GM12878 (cell line): ENCODE measurements at regions not wholly inside any gene's neighbourhood (a gene's known extent, or its start where the extent isn't known, plus 50 kb on each side); places are given as distances from the start of the nearest gene placed in this dataset.

ENCODE experiments used
- ATAC-seq: fragments of 200-7000 bp; cut with Tn5 transposase; 3 replicates; pipeline ENCODE4 v1.9.1; 2020; ENCODE audit warnings: mild to moderate bottlenecking, moderate library complexity
- BruUV-seq: library from RNA; stranded (reverse); fragments of 400-500 nt; replicated peaks from 2 replicates; lab custom pipeline; 2021; lab: Mats Ljungman, UMichigan
- CTCF ChIA-PET: fragments of 300-600 bp; sonication (Branson Sonifier 250); formaldehyde crosslinking; extraction: SDS; loops from one replicate; lab custom pipeline; 2021; ENCODE audit warnings: inconsistent platforms; lab: Yijun Ruan, JAX
- POLR2A ChIA-PET: fragments of 350-600 bp; formaldehyde crosslinking; extraction: SDS; loops from one replicate; lab custom pipeline; 2021; ENCODE audit warnings: inconsistent platforms; lab: Charles Lee
- RAD21 ChIA-PET: fragments of 300-600 bp; sonication (Branson Sonifier 250); formaldehyde crosslinking; loops from one replicate; lab custom pipeline; 2023; ENCODE audit warnings: antibody characterized with exemption; ENCODE audit not compliant: unreplicated experiment; lab: Charles Lee
- SMC1A ChIA-PET: fragments of 300-600 bp; sonication (Branson Sonifier 250); formaldehyde crosslinking; loops from one replicate; lab custom pipeline; 2023; ENCODE audit not compliant: unreplicated experiment, uncharacterized antibody; lab: Charles Lee
- DNase-seq: peaks from one replicate; pipeline ENCODE4 v3.0.0-alpha.2; 2011; ENCODE audit warnings: low read depth, low spot score
- FAIRE-seq: peaks from 3 replicates; lab custom pipeline; 2011; peaks lifted over from hg19 to GRCh38; lab: Jason Lieb, UNC
- H2AFZ ChIP-seq: 2 replicates; pipeline ENCODE4 v1.6.0; 2011; ENCODE audit warnings: low read depth, low read length, control low read depth; ENCODE audit not compliant: control insufficient read depth
- H3K27ac ChIP-seq: 2 replicates; pipeline ENCODE4 v1.5.1; 2011; ENCODE audit warnings: control low read depth; ENCODE audit not compliant: control insufficient read depth, insufficient read depth
- H3K27me3 ChIP-seq, 2 experiments: replicated peaks in 1 of 2; 2 replicates each; pipeline versions ENCODE4 v1.6.0 to v1.6.1; 2011; ENCODE audit warnings: low read length in 1 of 2; ENCODE audit not compliant: control insufficient read depth in 2 of 2, insufficient read depth in 2 of 2
- H3K36me3 ChIP-seq, 2 experiments: 2 replicates each; pipeline ENCODE4 v1.5.1; 2011; ENCODE audit warnings: low read length in 1 of 2; ENCODE audit not compliant: control insufficient read depth in 2 of 2, insufficient read depth in 2 of 2
- H3K4me1 ChIP-seq: 2 replicates; pipeline ENCODE4 v1.6.1; 2011; ENCODE audit warnings: mild to moderate bottlenecking, low read length, moderate library complexity, mixed read lengths; ENCODE audit not compliant: control insufficient read depth, insufficient read depth
- H3K4me2 ChIP-seq: 2 replicates; pipeline ENCODE4 v1.6.0; 2011; ENCODE audit warnings: control low read depth; ENCODE audit not compliant: control insufficient read depth, insufficient read depth
- H3K4me3 ChIP-seq: fragments of 200-600 bp; sonication (generic); 2 replicates; pipeline ENCODE4 v1.5.1; 2016
- H3K79me2 ChIP-seq: 2 replicates; pipeline ENCODE4 v1.6.0; 2011; ENCODE audit warnings: low read length; ENCODE audit not compliant: control insufficient read depth, insufficient read depth
- H3K9ac ChIP-seq: 2 replicates; pipeline ENCODE4 v1.8.0; 2011; ENCODE audit warnings: low read length, control low read depth, mixed read lengths; ENCODE audit not compliant: control insufficient read depth, insufficient read depth
- H3K9me3 ChIP-seq: replicated peaks from 3 replicates; pipeline ENCODE4 v1.5.1; 2011; ENCODE audit warnings: mild to moderate bottlenecking, low read length; ENCODE audit not compliant: control insufficient read depth, insufficient read depth
- H4K20me1 ChIP-seq: 2 replicates; pipeline ENCODE4 v1.6.0; 2011; ENCODE audit not compliant: control insufficient read depth, insufficient read depth
- CTCF ChIP-seq, 3 experiments: IDR thresholded peaks in 2 of 3; conservative IDR thresholded peaks in 1 of 3; 2 replicates each; pipeline ENCODE4 v1.5.1; 2011; ENCODE audit warnings: low read depth in 3 of 3, low read length in 3 of 3, mild to moderate bottlenecking in 3 of 3, control low read depth in 2 of 3, moderate library complexity in 2 of 3, inconsistent platforms in 1 of 3, mixed read lengths in 1 of 3; ENCODE audit not compliant: control insufficient read depth in 2 of 3, insufficient read depth in 1 of 3; ENCODE audit errors: extremely low read depth in 1 of 3
- HSF1 ChIP-seq: fragments of 150-350 bp; IDR thresholded peaks from 2 replicates; pipeline ENCODE4 v1.6.1; 2014; ENCODE audit warnings: mild to moderate bottlenecking, low read depth, low read length
- RAD21 ChIP-seq: IDR thresholded peaks from 2 replicates; pipeline ENCODE4 v1.6.1; 2011; ENCODE audit warnings: mild to moderate bottlenecking, low read depth, low read length, moderate library complexity; ENCODE audit not compliant: insufficient read depth
- WGBS: methylation state at CpG from one replicate; pipeline ENCODE4 v1.1.6; 2016; ENCODE audit warnings: low lambda C conversion rate; ENCODE audit not compliant: insufficient replicate concordance, insufficient coverage; ENCODE audit errors: missing lambda C conversion rate; 5-methylcytosine and 5-hydroxymethylcytosine counted together
- in situ Hi-C: fragments of 300-500 bp; cut with MboI; formaldehyde crosslinking; loops from 9 replicates; pipeline ENCODE4 v1.14.3; 2018; ENCODE audit warnings: mixed read lengths
- intact Hi-C: fragments of 100-400 bp; cut with micrococcal nuclease; formaldehyde crosslinking; loops from one replicate; pipeline ENCODE4 v1.14.2; 2022; ENCODE audit not compliant: unreplicated experiment

- FAIRE-seq: no peak
- Histone ChIP-seq H3K27ac (no peak overlapping the region), H3K36me3 (no peaks in the 10 kb centered on the region)
Observed at GRCh38 chr4:65033899-65034298, 624.6 kb upstream of the TECRL start.

More at GRCh38 chr4:65033899-65034298, 624.6 kb upstream of the TECRL start:
- no peaks in the 10 kb centered on the region for H4K20me1 ChIP-seq
- no peak overlapping the region for H2AFZ ChIP-seq
- H3K27me3 ChIP-seq: no peaks in the 10 kb centered on the region
- intact Hi-C loops: no loop called here
- no peak overlapping the region for H3K9ac ChIP-seq
- H3K79me2 ChIP-seq: no peaks in the 10 kb centered on the region
- no peak overlapping the region for H3K4me3 ChIP-seq
- POLR2A ChIA-PET: no interaction called here
- in situ Hi-C loops: no loop called here
- DNase-seq: no peak
- CTCF ChIA-PET: no interaction called here
- H3K4me2 ChIP-seq: no peak overlapping the region
- 0% methylated on average over 2 of the region's 2 CpGs for WGBS
- H3K9me3 ChIP-seq: no peaks in the 10 kb centered on the region
- H3K4me1 ChIP-seq: no peaks in the 10 kb centered on the region
- BruUV-seq: no TSS peak
- SMC1A ChIA-PET: no interaction called here
- RAD21 ChIA-PET: no interaction called here
- no peak for ATAC-seq
- TF ChIP-seq RAD21 (peak; percentile 10; the same call in 1 of the 2 replicates), HSF1 (no peak), CTCF (IDR thresholded peaks at IDR 0.05 in 2 of 3, conservative IDR thresholded peaks at IDR 0.05 in 1 of 3; ENCODE audit: control insufficient read depth in 2 of 3, extremely low read depth in 1 of 3, insufficient read depth in 1 of 3, low read depth in 3 of 3, low read length in 3 of 3) (peak in 1 of 3 experiments; percentile 14; a peak in 1 of 6 replicates)
